Cardiac fibroblast (primary cell): ENCODE measurements at regions not wholly inside any gene's neighbourhood (a gene's known extent, or its start where the extent isn't known, plus 50 kb on each side); places are given as distances from the start of the nearest gene placed in this dataset.

Experiments
- DNase-seq, 2 donors: peaks; one replicate each; pipeline versions ENCODE4 v3.0.0 to v3.0.0-alpha.2; 2010; ENCODE audit warnings: low read depth in 2 of 2
- H3K4me3 ChIP-seq, 2 donors: replicated peaks in 1 of 2; 1 replicate in 1 of 2; 2 replicates in 1 of 2; pipeline ENCODE4 v1.5.1; 2011; ENCODE audit warnings: low read depth in 2 of 2, low read length in 2 of 2, mild to moderate bottlenecking in 2 of 2, moderate library complexity in 1 of 2
- TF ChIP-seq, protein P1 (sequence below): IDR thresholded peaks from one replicate; pipeline ENCODE4 v1.5.1; 2011; ENCODE audit warnings: low read depth, mild to moderate bottlenecking, low read length, inconsistent platforms

DNA sequence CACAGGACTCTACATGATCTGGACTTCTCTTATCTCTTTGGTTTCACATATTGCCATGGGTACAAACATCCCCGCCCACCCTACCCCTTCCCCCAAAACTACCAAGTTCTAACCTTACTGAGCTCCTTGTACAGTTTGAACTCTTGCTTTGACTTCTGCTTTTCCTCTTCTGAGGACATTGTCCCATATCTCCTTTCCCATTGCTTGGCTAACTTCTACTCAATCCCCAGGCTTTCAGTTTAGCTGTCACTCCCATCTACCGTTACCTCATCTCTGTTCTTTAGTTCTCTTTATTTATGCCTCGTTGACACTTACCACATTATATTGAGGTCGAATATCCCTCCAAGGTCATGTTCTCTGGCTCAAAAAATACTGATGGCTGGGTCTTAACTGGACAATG is 393.5 kb upstream of the CADM1 start:
- TF ChIP-seq, protein P1, sequence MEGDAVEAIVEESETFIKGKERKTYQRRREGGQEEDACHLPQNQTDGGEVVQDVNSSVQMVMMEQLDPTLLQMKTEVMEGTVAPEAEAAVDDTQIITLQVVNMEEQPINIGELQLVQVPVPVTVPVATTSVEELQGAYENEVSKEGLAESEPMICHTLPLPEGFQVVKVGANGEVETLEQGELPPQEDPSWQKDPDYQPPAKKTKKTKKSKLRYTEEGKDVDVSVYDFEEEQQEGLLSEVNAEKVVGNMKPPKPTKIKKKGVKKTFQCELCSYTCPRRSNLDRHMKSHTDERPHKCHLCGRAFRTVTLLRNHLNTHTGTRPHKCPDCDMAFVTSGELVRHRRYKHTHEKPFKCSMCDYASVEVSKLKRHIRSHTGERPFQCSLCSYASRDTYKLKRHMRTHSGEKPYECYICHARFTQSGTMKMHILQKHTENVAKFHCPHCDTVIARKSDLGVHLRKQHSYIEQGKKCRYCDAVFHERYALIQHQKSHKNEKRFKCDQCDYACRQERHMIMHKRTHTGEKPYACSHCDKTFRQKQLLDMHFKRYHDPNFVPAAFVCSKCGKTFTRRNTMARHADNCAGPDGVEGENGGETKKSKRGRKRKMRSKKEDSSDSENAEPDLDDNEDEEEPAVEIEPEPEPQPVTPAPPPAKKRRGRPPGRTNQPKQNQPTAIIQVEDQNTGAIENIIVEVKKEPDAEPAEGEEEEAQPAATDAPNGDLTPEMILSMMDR, result no peak
- H3K4me3 ChIP-seq, result no peak overlapping the region
- DNase-seq, result no peak

DNA sequence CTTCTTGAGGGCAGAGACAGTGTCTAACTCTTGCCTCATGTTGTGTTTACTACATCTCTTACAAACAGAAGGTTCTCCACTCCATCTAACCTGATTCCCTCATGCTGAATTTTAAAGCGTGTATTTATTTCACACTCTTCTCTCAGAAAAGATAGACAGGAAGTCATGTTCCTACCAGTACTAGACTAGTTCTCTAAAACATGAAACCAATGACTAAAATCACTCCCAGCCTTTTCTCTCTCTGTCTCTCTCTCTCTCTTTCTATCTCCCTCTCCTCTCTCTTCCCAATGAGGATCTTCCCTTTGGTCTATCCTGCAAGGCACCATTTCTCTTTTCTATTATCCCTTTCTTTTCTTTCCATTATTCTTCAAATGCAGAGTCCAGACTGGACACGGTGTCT is 391.9 kb upstream of the CADM1 start:
- DNase-seq, result no peak
- TF ChIP-seq, protein P1, result no peak

DNA sequence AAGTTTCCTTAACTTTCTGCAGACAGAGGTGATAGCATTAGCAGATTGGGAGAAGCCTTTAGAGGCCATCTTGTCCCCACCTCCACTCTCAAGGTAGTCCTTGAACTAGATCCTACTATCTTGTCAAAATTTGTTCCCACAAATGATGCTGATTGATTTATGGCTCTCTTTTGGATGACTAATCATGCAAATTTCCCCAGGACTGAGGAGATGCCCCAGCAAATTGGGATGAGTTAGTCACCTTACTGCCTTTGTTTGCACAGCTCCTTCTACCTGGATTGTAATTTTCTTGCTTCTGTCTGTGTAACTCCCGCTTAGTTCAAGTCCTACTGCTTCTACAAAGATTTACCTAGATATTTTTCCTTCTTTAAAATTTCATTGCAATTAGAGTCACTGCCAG is 391.4 kb upstream of the CADM1 start:
- TF ChIP-seq, protein P1, result no peak
- no peak overlapping the region for H3K4me3 ChIP-seq
- DNase-seq, result no peak

More for the DNA sequence above, 391.9 kb upstream of the CADM1 start:
- no peak overlapping the region for H3K4me3 ChIP-seq

DNA sequence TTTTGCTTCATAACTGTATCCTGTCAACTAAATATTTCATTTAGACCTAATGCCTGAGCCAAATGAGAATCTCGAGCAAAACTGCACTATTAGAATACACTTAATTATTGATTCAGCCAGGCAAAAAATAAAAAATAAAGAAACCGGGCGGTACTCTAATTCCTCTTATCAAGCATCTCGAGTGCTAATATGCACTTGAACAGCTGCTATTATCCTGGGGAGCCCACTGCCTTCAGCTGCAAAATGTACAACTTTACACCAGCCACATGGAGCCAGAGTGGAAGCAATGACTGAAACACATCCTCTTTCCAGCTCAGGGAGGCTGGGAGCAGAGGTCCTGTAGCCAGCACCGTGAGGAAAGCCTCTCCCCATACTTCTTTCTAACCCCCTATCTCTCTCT is 390.0 kb upstream of the CADM1 start:
- no peak for DNase-seq
- H3K4me3 ChIP-seq, result no peak overlapping the region
- TF ChIP-seq, protein P1, result no peak

DNA sequence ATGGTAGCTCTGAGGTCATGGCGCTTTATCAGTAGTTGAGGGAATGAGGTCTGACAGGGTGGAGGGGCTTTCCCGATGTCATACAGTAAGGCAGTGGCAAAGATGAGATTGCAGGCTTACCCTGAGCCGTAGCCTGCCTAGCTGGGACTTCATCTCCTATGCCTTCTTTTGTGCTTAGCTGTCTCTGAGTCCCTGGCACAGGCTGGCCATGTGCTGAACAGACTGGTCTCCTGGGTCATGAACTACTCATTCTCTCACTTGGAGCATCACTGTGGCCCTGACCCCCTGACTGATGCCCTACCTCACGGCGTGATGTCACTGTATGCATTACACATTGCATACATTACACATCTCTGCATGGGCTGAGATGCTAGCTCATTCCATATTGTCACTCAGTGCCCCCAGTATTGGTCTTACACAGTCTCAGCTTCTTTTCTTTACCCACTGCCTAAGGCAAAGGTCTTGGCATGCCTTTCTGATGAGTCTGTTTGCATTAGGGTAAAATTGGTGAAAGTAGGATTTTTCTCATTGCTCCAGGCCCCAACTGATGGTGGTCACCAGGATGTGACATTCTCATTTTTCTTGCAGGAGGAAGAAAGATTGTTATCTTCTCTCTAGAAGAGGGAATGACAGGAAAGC is 389.4 kb upstream of the CADM1 start:
- no peak for DNase-seq

DNA sequence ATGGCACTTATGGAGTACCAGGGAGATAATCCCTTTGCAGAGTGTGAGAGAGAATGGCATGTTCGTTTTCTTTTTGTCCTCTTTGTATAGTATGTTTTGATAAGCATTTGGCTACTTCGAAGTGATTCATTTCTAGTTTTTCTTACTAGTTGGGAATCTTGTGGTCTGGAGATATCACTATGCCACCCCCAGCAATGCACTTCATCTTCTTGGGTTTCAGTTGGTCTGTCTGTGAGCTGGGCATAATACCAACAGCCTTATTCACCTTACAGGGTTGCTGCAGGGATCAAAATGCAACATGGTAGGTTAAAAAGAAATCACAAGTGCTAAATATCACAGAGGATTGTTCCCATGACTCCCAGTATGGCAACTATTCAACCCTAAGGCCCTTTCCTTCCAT is 387.8 kb upstream of the CADM1 start:
- no peak for DNase-seq
- no peak overlapping the region for H3K4me3 ChIP-seq
- TF ChIP-seq, protein P1, result no peak

More for the DNA sequence above, 389.4 kb upstream of the CADM1 start:
- TF ChIP-seq, protein P1, result no peak
- no peak overlapping the region for H3K4me3 ChIP-seq

DNA sequence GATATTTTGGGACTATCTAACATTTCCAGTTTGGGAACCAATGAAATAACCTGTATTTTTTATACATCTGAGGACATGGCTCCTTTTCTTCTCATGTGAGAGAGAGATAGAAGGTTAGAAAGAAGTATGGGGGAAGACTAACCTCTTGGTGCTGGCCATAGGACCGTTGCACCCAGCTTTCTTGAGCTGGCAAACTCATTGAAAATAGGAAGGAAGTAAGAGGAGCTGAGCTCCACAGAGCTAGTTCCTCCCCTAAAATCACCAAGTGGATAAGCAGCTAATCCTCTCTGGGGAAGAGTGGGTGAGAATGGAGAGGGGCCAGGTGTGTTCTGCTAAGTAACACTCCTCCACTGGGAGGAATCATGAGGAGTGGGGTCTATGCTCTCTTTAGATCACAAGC is 387.4 kb upstream of the CADM1 start:
- TF ChIP-seq, protein P1, result no peak
- DNase-seq, result no peak
- H3K4me3 ChIP-seq, result no peak overlapping the region
